ENCODE measurements at regions not wholly inside any gene's neighbourhood (a gene's known extent, or its start where the extent isn't known, plus 50 kb on each side); places are given as distances from the start of the nearest gene placed in this dataset.

DNA sequence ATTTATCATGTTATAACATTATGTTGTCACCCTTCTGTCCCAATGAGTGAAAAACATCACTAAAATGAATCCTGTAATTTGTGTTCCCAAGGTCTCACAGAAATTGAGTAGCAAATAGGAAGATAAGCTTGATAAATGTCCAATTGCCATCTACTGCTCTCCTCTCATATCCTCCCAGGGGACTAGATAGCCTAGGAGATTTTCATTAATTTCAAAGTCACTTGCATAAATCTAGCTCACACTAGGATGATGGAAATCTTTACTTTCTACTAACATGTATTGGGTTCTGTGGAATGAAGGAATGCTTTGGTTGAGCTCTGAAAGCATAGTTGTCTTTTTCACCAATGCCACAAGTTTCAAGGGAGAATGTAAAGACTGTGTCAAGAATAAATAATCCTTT lies 605.5 kb upstream of the CDH7 start:
- TF ChIP-seq, protein P1, sequence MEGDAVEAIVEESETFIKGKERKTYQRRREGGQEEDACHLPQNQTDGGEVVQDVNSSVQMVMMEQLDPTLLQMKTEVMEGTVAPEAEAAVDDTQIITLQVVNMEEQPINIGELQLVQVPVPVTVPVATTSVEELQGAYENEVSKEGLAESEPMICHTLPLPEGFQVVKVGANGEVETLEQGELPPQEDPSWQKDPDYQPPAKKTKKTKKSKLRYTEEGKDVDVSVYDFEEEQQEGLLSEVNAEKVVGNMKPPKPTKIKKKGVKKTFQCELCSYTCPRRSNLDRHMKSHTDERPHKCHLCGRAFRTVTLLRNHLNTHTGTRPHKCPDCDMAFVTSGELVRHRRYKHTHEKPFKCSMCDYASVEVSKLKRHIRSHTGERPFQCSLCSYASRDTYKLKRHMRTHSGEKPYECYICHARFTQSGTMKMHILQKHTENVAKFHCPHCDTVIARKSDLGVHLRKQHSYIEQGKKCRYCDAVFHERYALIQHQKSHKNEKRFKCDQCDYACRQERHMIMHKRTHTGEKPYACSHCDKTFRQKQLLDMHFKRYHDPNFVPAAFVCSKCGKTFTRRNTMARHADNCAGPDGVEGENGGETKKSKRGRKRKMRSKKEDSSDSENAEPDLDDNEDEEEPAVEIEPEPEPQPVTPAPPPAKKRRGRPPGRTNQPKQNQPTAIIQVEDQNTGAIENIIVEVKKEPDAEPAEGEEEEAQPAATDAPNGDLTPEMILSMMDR (IDR thresholded peaks at IDR 0.05; ENCODE audit: low read depth, low read length): no peak
- TF ChIP-seq EZH2phosphoT487 (IDR thresholded peaks at IDR 0.05; ENCODE audit: low read depth): no peak

All from OCI-LY3 (cell line).